GM20000 (cell line): ENCODE measurements at regions not wholly inside any gene's neighbourhood (a gene's known extent, or its start where the extent isn't known, plus 50 kb on each side); places are given as distances from the start of the nearest gene placed in this dataset.

Experiments used
- DNase-seq: peaks from one replicate; pipeline ENCODE4 v3.0.0; 2012; ENCODE audit warnings: low spot score
- CTCF ChIP-seq: IDR thresholded peaks from 2 replicates; pipeline ENCODE4 v1.5.1; 2012; ENCODE audit warnings: mild to moderate bottlenecking, control low read depth; ENCODE audit errors: extremely low read depth, missing control alignments

DNA sequence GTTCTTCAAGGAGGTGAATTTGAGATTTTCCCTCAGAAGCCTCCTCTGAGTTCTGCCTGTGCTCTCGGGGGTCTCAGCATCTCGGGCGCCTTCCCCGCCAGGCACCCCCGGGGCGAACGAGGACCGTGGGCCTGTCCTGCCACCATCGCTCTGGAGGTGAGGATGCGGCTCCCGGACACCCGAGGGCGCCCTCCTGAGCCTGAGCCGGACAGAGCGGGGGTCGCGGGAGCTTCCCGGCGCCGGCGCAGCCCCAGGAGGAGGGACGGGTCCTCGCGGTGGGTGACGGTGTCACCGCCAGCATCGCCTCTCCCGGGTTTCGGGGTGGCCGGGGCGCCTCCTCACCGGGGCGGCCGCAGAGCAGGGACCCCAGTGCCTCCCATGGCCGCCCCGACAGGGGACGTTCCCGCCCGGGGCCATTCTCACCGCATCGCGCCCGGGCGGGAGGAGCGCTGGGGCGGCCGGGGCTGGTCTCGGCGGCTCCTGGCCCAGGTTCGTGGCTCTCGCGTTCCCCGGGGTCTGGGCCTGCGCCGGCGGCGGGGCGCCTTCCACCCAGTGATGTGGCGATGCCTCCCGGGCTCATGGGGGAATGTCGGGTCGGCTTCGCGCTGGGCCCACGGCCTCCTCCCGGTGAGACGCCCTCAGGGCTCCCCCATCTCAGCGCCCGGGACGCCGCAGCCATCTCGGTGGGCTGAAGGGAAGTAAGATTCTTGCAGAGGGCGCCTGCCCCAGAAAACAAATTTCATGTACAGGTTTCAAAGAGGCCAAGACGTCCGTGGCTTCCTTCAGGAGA lies 210.5 kb downstream of the ERMARD start:
- DNase-seq = no peak

DNA sequence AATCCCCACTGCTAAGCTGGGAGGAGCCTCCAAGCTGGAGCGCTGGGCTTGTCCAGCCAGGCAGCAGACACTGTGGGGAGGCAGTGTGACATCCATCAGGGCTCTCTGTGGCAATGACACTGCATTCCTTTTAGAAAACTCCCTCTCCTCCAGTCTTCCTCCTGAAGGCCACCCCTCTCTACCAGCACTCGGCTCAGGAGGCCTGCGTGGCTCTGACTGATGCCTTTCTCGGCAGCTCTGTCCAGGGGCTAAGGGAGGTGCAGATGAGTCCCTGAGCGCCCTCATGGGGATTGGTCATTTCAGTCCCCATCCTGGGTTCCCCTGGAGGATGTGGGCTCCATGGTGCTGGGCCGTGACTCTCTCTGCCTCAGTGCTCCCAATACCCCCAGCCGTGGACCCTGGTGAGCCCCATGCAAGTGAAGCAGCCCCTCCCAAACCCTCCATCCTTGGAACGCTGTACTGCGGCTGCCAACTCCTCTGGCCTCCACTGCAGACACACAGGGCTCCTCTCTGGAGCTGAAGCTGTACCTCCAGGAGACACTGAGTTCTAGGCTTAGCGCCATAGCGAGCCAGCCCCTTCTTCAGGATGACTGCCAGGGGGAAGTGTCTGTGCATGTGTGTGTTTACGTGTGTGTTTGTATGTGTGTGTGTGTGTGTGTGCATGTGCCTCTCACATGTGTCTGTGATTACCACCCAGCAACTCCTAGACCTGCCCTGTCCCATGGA lies 209.6 kb downstream of the ERMARD start:
- DNase-seq = no peak
- no peak for TF ChIP-seq CTCF

More for the DNA sequence above, 210.5 kb downstream of the ERMARD start:
- TF ChIP-seq CTCF = no peak

GRCh38 chr6:169960521-169960885 lies 209.1 kb downstream of the ERMARD start:
- TF ChIP-seq CTCF = no peak
- DNase-seq = no peak

- TF ChIP-seq CTCF = no peak
- DNase-seq = no peak
Measured at GRCh38 chr6:169960003-169960344, 208.6 kb downstream of the ERMARD start.

- DNase-seq = peak; percentile 53
- no peak for TF ChIP-seq CTCF
Measured at GRCh38 chr6:169959136-169960002, 207.9 kb downstream of the ERMARD start.

DNA sequence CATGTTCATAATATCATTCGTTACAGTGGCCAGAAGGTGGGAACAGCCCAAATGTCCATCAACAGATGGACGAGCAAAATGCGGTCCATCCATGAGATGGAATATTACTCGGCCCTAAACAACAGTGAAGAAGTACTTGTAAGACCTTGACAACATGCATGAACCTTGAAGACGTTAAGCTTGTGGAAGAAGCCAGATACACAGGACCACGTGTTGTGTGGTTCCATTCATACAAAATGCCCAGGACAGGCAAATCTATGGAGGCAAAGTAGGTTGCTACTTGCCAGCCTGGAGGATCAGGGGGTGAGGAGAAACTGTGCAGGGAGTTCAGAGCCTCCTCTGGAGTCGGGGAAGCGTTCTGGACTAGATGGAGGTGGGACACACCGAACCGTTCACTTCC lies 207.1 kb downstream of the ERMARD start:
- TF ChIP-seq CTCF = no peak
- no peak for DNase-seq

DNA sequence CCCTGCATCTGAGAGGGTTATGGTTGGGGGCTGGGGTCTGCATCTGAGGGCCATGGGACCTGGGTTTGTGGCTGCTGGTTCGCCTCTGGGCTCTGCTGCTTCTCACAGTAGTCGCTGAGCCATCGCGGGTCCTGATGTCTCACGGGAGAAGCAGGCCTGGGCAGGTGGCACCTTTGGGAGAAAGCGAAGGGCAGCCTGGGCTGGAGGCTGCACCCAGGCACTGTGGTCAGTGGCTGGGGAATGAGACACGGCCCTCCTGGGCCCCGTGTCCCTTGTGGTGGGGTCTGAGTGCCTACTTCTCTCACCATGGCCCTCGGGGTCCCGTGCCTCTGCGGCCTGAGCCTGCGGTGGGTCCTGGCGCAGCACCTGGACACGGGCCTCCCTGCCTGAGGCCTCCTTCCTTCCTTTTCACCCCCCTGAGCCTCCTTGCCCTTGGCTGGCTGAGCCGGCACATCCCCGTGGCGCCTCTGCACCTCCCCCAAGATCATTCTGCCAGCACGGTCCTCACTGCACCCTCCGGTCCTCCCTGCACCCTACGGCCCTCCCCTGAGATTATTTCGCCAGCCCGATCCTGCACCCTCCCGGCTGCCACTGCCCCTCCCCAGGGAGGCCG lies 206.0 kb downstream of the ERMARD start:
- no peak for TF ChIP-seq CTCF
- DNase-seq = no peak
